NCI-H526 (cell line): ENCODE measurements at regions not wholly inside any gene's neighbourhood (a gene's known extent, or its start where the extent isn't known, plus 50 kb on each side); places are given as distances from the start of the nearest gene placed in this dataset.

Source experiments
- DNase-seq, 2 experiments: peaks; one replicate each; lab custom pipeline; 2025; lab: John Stamatoyannopoulos, UW

- no peak for DNase-seq
These were observed 110.6 kb upstream of the ELL2 start for GRCh38 chr5:96072138-96072790.

- no peak for DNase-seq
These were observed 109.1 kb upstream of the ELL2 start for GRCh38 chr5:96070622-96071225.

GRCh38 chr5:96067894-96068614, 106.4 kb upstream of the ELL2 start:
- no peak for DNase-seq

- DNase-seq, result no peak
These were observed 105.6 kb upstream of the ELL2 start for GRCh38 chr5:96067251-96067650.

- DNase-seq, result no peak
These were observed 104.7 kb upstream of the ELL2 start for GRCh38 chr5:96066386-96066719.

- DNase-seq, result no peak
These were observed 104.2 kb upstream of the ELL2 start for GRCh38 chr5:96065685-96066385.

GRCh38 chr5:96064877-96065276, 103.2 kb upstream of the ELL2 start:
- no peak for DNase-seq

- no peak for DNase-seq
These were observed 101.2 kb upstream of the ELL2 start for GRCh38 chr5:96062836-96063235.

- no peak for DNase-seq
These were observed 96.4 kb upstream of the ELL2 start for GRCh38 chr5:96058084-96058483.

- no peak for DNase-seq
These were observed 92.8 kb upstream of the ELL2 start for GRCh38 chr5:96054311-96055030.

- no peak for DNase-seq
These were observed 91.5 kb upstream of the ELL2 start for GRCh38 chr5:96053063-96053735.

- no peak for DNase-seq
These were observed 90.7 kb upstream of the ELL2 start for GRCh38 chr5:96052374-96052773.

GRCh38 chr5:96051401-96051830, 89.8 kb upstream of the ELL2 start:
- DNase-seq, result no peak

- no peak for DNase-seq
These were observed 88.7 kb upstream of the ELL2 start for GRCh38 chr5:96050273-96050880.

GRCh38 chr5:96049398-96050272, 88.0 kb upstream of the ELL2 start:
- no peak for DNase-seq

GRCh38 chr5:96048763-96049162, 87.1 kb upstream of the ELL2 start:
- no peak for DNase-seq

GRCh38 chr5:96045888-96046287, 84.2 kb upstream of the ELL2 start:
- DNase-seq, result no peak

- DNase-seq, result no peak
These were observed 81.8 kb upstream of the ELL2 start for GRCh38 chr5:96043446-96043845.

- DNase-seq, result no peak
These were observed 75.5 kb upstream of the ELL2 start for GRCh38 chr5:96037128-96037527.

GRCh38 chr5:96036301-96036700, 74.7 kb upstream of the ELL2 start:
- no peak for DNase-seq
